GM11168 (cell line): ENCODE measurements at regions not wholly inside any gene's neighbourhood (a gene's known extent, or its start where the extent isn't known, plus 50 kb on each side); places are given as distances from the start of the nearest gene placed in this dataset.
"Not testable (repeated sequence)": the region's sequence is repeated elsewhere in the genome, so short reads cannot be mapped to it uniquely, and the experiment has no call there.

Experiments
- in situ Hi-C: fragments of 300-500 bp; cut with MboI; formaldehyde crosslinking; loops from one replicate; pipeline ENCODE4 v1.12.0; 2022; ENCODE audit warnings: low sequenced_read_pairs; ENCODE audit not compliant: unreplicated experiment

DNA sequence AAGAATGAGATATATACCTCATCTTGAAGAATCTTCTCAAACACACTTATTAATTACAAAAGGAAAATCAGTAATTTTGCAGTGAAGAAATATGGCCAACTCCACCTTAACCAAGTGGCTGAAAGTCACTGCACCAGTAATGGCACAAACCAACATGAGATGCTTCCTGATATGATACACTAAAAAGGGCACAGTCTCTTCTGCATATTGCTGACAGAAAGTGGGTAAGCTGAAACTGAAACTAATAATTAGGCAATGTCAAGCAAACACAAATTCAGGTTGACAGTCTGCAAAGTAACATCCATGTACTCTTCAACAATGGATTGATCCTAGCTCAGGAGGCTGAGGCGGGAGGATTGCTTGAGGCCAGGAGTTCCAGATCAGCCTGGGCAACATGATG, 56.1 kb downstream of the ZNF22 start:
- in situ Hi-C loops: not testable (repeated sequence)

- in situ Hi-C loops: no loop called here
Measured at GRCh38 chr10:45058580-45058979, 57.9 kb downstream of the ZNF22 start.

GRCh38 chr10:45058992-45059561, 58.4 kb downstream of the ZNF22 start:
- in situ Hi-C loops: no loop called here

GRCh38 chr10:45059632-45060031, 58.9 kb downstream of the ZNF22 start:
- in situ Hi-C loops: no loop called here

DNA sequence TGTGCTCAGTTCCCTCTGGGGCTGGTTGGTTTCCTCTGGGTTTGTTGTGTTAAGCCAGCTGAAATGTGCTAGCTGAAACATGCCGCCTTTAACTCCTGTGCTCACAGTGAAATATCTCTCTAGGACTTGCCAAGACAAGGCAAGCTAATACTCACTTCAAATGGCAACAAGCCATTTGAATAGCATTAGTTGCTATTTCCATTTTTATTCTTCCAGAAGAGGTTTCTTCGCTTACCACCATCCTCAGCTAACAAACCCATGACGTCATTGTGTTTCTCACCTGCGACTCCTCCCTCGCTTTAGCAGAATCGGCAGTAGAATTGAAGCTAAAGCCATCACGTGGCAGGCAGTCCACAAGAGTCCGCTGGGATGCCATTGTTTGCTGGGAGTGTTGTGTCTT, 61.3 kb downstream of the ZNF22 start:
- in situ Hi-C loops: no loop called here

DNA sequence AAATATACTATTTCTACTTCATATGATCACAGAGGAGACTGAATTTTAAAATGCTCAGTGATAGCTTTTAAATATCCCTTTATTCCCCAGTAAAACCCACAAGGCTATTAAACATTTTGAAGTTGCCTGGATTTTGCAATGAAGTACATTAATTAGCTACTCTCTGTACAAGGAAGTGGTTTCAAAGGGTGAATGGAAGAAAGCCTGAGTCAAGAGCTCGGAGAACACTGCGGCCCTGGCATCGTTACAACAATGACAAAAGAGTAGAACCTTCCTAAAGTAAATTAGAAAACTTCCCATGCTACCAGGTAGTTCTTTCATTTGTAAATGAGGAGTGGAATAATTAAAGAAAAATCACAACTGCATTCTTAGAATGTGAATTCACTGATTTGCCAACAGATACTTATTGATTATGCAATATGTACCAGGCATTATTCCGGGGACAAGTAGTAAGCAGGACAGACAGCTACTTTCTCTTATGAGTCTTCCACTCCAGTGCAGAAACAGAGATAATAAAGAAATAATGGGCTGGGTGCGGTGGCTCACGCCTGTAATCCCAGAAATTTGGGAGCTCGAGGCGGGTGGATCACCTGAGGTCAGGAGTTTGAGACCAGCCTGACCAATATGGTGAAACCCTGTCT, 63.0 kb downstream of the ZNF22 start:
- in situ Hi-C loops: no loop called here

DNA sequence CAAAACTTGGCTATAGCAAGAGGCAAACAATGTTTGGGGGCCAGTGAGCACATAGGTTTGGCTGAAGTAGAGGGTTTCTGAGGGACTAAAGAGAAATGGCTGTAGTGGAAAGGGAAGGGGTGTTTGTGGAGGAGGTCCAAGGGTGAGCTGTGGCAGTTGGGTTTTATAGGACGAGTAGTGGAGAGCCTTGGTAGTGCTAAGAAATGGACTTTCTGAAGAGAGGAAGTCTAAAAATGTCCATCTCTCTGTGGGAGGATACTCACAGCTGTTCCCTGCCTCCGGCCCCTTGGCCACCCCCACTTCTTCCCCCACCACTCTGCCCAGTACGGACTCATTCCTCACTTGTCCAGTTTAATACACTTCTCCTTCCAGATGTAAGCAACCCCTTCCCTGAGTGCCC, 64.3 kb downstream of the ZNF22 start:
- in situ Hi-C loops: no loop called here

DNA sequence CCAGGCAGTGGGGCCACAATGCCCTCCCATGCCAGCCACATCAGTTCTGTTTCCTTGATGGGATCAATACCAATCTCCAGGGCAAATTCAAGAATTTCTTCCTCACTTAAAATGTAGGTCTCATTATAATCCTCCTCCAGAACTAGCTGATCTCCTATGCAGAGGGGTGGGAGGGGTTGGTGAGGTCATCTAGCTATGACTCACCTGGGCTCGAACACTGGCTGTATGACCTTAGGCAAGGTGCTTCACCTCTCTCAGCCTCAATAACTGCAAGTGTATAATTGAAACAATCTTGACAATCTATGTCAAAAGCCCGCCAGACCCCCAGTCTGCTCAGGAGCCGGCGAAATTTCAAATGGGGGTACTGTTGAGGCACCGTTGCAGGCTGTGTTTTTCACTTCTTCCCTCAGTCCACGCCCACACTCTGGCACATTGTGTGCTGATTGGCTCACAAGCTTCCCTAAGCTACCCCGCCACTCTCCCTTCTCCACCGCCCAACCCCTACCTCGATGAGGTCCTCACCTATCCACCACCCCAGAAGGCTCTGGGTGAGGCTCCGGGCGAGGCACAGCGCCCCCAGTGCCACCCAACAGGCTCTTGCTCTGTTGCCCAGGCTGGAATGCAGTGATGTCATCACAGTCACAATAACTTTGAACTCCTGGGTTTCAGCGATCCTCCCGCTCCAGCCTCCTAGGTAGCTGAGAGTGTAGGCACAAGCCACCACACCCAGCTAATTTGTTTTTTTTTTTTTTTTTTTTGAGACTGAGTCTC, 70.5 kb downstream of the ZNF22 start:
- in situ Hi-C loops: no loop called here

DNA sequence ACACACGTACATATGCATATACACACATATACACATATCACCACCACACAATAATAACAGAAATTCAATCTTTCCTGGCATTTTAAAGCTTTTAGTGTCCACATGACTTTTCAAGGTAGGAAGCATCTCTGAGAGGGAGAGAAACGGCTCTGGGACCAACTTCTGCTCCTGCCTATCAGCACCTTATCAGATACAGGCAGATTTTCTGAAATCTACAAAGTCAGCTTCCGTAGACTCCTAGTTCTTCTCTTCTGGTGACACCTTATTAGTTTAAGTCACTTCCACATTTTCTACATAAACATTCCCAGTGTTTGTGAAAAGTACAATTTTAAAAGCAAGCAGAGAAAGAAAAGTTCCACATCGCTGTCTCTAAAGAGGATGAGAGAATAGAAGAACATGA, 74.5 kb downstream of the ZNF22 start:
- in situ Hi-C loops: no loop called here

- in situ Hi-C loops: no loop called here
Measured at GRCh38 chr10:45075826-45076380, 75.2 kb downstream of the ZNF22 start.

GRCh38 chr10:45076891-45077290, 76.2 kb downstream of the ZNF22 start:
- in situ Hi-C loops: no loop called here

- in situ Hi-C loops: no loop called here
Measured at GRCh38 chr10:45080331-45080730, 79.6 kb downstream of the ZNF22 start.

GRCh38 chr10:45082176-45082575, 81.5 kb downstream of the ZNF22 start:
- in situ Hi-C loops: no loop called here

DNA sequence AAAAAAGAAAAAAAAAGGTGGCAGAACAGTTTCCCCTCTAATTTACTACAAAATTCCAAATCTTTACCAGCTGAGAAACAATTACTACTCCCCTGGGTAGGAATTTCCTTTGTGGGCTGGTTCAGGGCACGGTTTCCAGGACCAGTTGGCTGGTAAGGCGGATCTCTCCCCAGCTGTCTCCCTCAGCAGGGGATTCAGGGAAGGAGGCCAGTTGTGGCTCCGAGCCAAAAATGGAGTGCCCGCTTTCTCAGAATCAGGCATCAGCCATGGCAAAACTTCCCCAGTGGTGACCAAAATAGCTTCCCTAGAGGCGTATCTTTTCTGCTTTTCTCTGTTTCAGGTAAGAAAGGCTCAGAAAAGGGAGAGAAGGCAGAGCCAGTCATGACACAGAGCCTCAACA, 91.2 kb downstream of the ZNF22 start:
- in situ Hi-C loops: no loop called here

DNA sequence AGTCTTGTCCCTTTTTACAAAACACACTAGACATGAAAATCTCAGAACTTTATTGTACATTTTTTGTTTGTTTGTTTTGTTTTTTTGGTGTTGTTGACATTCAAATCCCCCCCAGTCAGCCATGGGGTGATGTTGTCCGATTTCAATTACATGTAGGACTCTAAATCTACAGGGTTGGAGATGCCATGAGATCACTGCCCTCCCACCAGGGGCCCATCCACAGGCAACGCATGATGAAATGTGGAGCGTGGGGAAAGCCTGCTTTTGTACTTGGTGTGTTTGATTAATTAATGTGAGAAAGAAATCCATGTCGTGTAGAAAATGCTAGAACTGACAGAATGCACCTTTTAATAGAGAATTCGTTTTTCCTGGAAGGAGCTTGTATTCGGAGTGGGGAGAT, 93.2 kb downstream of the ZNF22 start:
- in situ Hi-C loops: no loop called here

GRCh38 chr10:45095286-45095685, 94.6 kb downstream of the ZNF22 start:
- in situ Hi-C loops: no loop called here

- in situ Hi-C loops: no loop called here
Measured at GRCh38 chr10:45096001-45096400, 95.3 kb downstream of the ZNF22 start.

DNA sequence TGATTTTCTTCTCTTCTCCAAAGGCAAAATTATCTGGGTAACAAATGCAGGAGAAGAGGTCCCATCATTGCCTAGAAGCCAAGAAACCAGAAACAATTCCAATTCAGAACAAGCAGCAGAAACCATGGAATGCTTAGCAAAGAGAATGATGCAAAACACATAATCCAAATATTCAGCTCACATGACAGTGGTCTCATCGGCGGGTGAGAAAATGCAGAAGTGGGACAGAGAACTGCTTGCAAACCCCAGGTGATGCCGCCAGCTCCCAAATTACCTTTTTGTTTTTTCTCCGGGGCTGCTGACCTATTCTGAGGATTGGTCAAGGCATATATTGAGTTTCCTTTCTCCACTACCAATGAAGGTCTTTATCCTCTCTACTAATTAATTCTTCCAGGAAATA, 99.7 kb downstream of the ZNF22 start:
- in situ Hi-C loops: no loop called here

GRCh38 chr10:45104674-45105073, 104.0 kb downstream of the ZNF22 start:
- in situ Hi-C loops: no loop called here

DNA sequence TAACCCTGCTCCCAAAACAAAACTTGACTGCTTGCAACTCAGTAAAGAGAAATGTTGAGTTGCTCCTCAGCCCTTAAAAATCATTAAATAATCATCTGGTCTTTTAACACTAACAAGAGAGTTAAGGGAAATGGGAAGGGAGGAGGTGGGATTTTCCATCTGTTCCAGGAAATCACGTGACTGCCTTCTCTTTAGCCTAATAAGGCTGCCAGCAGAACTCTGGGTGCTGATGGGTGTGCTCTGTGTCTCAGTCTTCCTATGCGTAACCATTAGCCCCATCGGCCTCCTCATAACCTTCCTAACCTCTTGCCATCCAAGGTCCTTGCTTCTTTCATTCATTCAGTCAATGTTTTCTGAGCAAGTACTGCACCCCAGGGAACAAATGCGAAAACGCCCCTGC, 104.6 kb downstream of the ZNF22 start:
- in situ Hi-C loops: not testable (repeated sequence)

GRCh38 chr10:45106236-45106856, 105.6 kb downstream of the ZNF22 start:
- in situ Hi-C loops: no loop called here
